CD4-positive, alpha-beta T cell treated with Interleukin-4 for 4 hours (primary cell): ENCODE measurements at regions not wholly inside any gene's neighbourhood (a gene's known extent, or its start where the extent isn't known, plus 50 kb on each side); places are given as distances from the start of the nearest gene placed in this dataset.
"Not testable (repeated sequence)": the region's sequence is repeated elsewhere in the genome, so short reads cannot be mapped to it uniquely, and the experiment has no call there.

ENCODE experiments used
- DNase-seq: peaks from one replicate; pipeline ENCODE4 v3.0.0-alpha.2; 2020

- DNase-seq = no peak
Measured at GRCh38 chr14:54258382-54258781, 138.4 kb upstream of the CDKN3 start.

GRCh38 chr14:54259821-54260220 lies 137.0 kb upstream of the CDKN3 start:
- no peak for DNase-seq

- no peak for DNase-seq
Measured at GRCh38 chr14:54261283-54261682, 135.5 kb upstream of the CDKN3 start.

- DNase-seq = not testable (repeated sequence)
Measured at GRCh38 chr14:54266616-54267015, 130.2 kb upstream of the CDKN3 start.

- DNase-seq = no peak
Measured at GRCh38 chr14:54267172-54267571, 129.6 kb upstream of the CDKN3 start.

- no peak for DNase-seq
Measured at GRCh38 chr14:54275997-54276725, 120.6 kb upstream of the CDKN3 start.

- no peak for DNase-seq
Measured at GRCh38 chr14:54278087-54278486, 118.7 kb upstream of the CDKN3 start.

- no peak for DNase-seq
Measured at GRCh38 chr14:54278665-54279295, 118.0 kb upstream of the CDKN3 start.

GRCh38 chr14:54282849-54283248 lies 114.0 kb upstream of the CDKN3 start:
- no peak for DNase-seq

- DNase-seq = no peak
Measured at GRCh38 chr14:54285030-54285429, 111.8 kb upstream of the CDKN3 start.

GRCh38 chr14:54291491-54292191 lies 105.2 kb upstream of the CDKN3 start:
- DNase-seq = no peak

- no peak for DNase-seq
Measured at GRCh38 chr14:54294802-54295201, 102.0 kb upstream of the CDKN3 start.

GRCh38 chr14:54299410-54300363 lies 97.1 kb upstream of the CDKN3 start:
- DNase-seq = no peak

- DNase-seq = no peak
Measured at GRCh38 chr14:54300881-54301280, 95.9 kb upstream of the CDKN3 start.

- DNase-seq = no peak
Measured at GRCh38 chr14:54301359-54301758, 95.4 kb upstream of the CDKN3 start.

GRCh38 chr14:54306806-54307205 lies 90.0 kb upstream of the CDKN3 start:
- no peak for DNase-seq

GRCh38 chr14:54309615-54310014 lies 87.2 kb upstream of the CDKN3 start:
- no peak for DNase-seq

GRCh38 chr14:54310151-54310850 lies 86.5 kb upstream of the CDKN3 start:
- no peak for DNase-seq

- DNase-seq = no peak
Measured at GRCh38 chr14:54310851-54311228, 86.0 kb upstream of the CDKN3 start.

- no peak for DNase-seq
Measured at GRCh38 chr14:54312166-54312801, 84.5 kb upstream of the CDKN3 start.

GRCh38 chr14:54314365-54315104 lies 82.3 kb upstream of the CDKN3 start:
- DNase-seq = no peak
